Ishikawa (cell line): ENCODE measurements at regions not wholly inside any gene's neighbourhood (a gene's known extent, or its start where the extent isn't known, plus 50 kb on each side); places are given as distances from the start of the nearest gene placed in this dataset.

Experiments
- CEBPB ChIP-seq: IDR thresholded peaks from 2 replicates; pipeline ENCODE4 v1.6.1; 2012
- CREB1 ChIP-seq: IDR thresholded peaks from 2 replicates; pipeline ENCODE4 v1.6.1; 2012; ENCODE audit warnings: low read depth
- NFIC ChIP-seq: IDR thresholded peaks from 2 replicates; pipeline ENCODE4 v1.6.1; 2012

GRCh38 chr5:38712391-38712790, 133.4 kb upstream of the OSMR start:
- TF ChIP-seq CREB1 (no peak), CEBPB (no peak), NFIC (no peak)
